Neural cell (in vitro differentiated cells): ENCODE measurements at regions not wholly inside any gene's neighbourhood (a gene's known extent, or its start where the extent isn't known, plus 50 kb on each side); places are given as distances from the start of the nearest gene placed in this dataset.

ENCODE experiments used
- EP300 ChIP-seq: fragments of 450-650 bp; conservative IDR thresholded peaks from 2 replicates; pipeline ENCODE4 v1.6.1; 2014; ENCODE audit warnings: antibody characterized with exemption, mild to moderate bottlenecking, moderate library complexity; ENCODE audit not compliant: poor library complexity, severe bottlenecking
- EZH2 ChIP-seq: fragments of 200-600, 300-800 bp; shearing (Covaris generic), sonication (generic); IDR thresholded peaks from 2 replicates; pipeline ENCODE4 v1.6.1; 2014; ENCODE audit warnings: antibody characterized with exemption, low read length, borderline replicate concordance, mild to moderate bottlenecking; ENCODE audit not compliant: insufficient read depth, poor library complexity, severe bottlenecking
- MXI1 ChIP-seq: fragments of 450-650 bp; conservative IDR thresholded peaks from 2 replicates; pipeline ENCODE4 v1.6.1; 2014; ENCODE audit warnings: antibody characterized with exemption, mild to moderate bottlenecking; ENCODE audit not compliant: poor library complexity, severe bottlenecking
- POLR2AphosphoS5 ChIP-seq: IDR thresholded peaks from 2 replicates; pipeline ENCODE4 v1.6.1; 2012
- RAD21 ChIP-seq: fragments of 450-650 bp; conservative IDR thresholded peaks from 2 replicates; pipeline ENCODE4 v1.6.1; 2014; ENCODE audit warnings: antibody characterized with exemption, mild to moderate bottlenecking, moderate library complexity
- SMC3 ChIP-seq: fragments of 450-650 bp; conservative IDR thresholded peaks from 2 replicates; pipeline ENCODE4 v1.6.1; 2014; ENCODE audit warnings: antibody characterized with exemption, mild to moderate bottlenecking, moderate library complexity; ENCODE audit not compliant: poor library complexity
- TAF1 ChIP-seq: IDR thresholded peaks from 2 replicates; pipeline ENCODE4 v1.6.1; 2012; ENCODE audit warnings: low read depth
- TF ChIP-seq, protein P1 (sequence below): fragments of 450-650 bp; IDR thresholded peaks from 2 replicates; pipeline ENCODE4 v1.5.1; 2014; ENCODE audit warnings: antibody characterized with exemption, mild to moderate bottlenecking, moderate library complexity; ENCODE audit not compliant: poor library complexity, severe bottlenecking
- TF ChIP-seq, protein P2 (sequence below): IDR thresholded peaks from 2 replicates; pipeline ENCODE4 v1.6.1; 2012; ENCODE audit warnings: borderline replicate concordance

- no peak for TF ChIP-seq EZH2
- TF ChIP-seq, protein P1, sequence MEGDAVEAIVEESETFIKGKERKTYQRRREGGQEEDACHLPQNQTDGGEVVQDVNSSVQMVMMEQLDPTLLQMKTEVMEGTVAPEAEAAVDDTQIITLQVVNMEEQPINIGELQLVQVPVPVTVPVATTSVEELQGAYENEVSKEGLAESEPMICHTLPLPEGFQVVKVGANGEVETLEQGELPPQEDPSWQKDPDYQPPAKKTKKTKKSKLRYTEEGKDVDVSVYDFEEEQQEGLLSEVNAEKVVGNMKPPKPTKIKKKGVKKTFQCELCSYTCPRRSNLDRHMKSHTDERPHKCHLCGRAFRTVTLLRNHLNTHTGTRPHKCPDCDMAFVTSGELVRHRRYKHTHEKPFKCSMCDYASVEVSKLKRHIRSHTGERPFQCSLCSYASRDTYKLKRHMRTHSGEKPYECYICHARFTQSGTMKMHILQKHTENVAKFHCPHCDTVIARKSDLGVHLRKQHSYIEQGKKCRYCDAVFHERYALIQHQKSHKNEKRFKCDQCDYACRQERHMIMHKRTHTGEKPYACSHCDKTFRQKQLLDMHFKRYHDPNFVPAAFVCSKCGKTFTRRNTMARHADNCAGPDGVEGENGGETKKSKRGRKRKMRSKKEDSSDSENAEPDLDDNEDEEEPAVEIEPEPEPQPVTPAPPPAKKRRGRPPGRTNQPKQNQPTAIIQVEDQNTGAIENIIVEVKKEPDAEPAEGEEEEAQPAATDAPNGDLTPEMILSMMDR: no peak
- no peak for TF ChIP-seq POLR2AphosphoS5
- no peak for TF ChIP-seq MXI1
- TF ChIP-seq, protein P2, sequence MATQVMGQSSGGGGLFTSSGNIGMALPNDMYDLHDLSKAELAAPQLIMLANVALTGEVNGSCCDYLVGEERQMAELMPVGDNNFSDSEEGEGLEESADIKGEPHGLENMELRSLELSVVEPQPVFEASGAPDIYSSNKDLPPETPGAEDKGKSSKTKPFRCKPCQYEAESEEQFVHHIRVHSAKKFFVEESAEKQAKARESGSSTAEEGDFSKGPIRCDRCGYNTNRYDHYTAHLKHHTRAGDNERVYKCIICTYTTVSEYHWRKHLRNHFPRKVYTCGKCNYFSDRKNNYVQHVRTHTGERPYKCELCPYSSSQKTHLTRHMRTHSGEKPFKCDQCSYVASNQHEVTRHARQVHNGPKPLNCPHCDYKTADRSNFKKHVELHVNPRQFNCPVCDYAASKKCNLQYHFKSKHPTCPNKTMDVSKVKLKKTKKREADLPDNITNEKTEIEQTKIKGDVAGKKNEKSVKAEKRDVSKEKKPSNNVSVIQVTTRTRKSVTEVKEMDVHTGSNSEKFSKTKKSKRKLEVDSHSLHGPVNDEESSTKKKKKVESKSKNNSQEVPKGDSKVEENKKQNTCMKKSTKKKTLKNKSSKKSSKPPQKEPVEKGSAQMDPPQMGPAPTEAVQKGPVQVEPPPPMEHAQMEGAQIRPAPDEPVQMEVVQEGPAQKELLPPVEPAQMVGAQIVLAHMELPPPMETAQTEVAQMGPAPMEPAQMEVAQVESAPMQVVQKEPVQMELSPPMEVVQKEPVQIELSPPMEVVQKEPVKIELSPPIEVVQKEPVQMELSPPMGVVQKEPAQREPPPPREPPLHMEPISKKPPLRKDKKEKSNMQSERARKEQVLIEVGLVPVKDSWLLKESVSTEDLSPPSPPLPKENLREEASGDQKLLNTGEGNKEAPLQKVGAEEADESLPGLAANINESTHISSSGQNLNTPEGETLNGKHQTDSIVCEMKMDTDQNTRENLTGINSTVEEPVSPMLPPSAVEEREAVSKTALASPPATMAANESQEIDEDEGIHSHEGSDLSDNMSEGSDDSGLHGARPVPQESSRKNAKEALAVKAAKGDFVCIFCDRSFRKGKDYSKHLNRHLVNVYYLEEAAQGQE: no peak
- no peak for TF ChIP-seq RAD21
- TF ChIP-seq TAF1: no peak
- no peak for TF ChIP-seq EP300
- no peak for TF ChIP-seq SMC3
Measured at GRCh38 chr10:14450041-14450491, 119.3 kb upstream of the FRMD4A start.
